ENCODE measurements at regions not wholly inside any gene's neighbourhood (a gene's known extent, or its start where the extent isn't known, plus 50 kb on each side); places are given as distances from the start of the nearest gene placed in this dataset.

GRCh38 chr22:49413551-49413950, 414.1 kb downstream of the BRD1 start:
- TF ChIP-seq EZH2 (IDR thresholded peaks at IDR 0.05; ENCODE audit: borderline replicate concordance, insufficient read depth, low read depth, low read length, poor library complexity, severe bottlenecking) (no peak), CTCF (IDR thresholded peaks at IDR 0.05) (no peak)
- Mint-ChIP-seq H3K9me3 (ENCODE audit: insufficient read depth) (peaks cover 3% of the 10 kb centered on the region), H3K4me1 (no peaks in the 10 kb centered on the region), H3K27ac (no peak overlapping the region), H3K4me3 (no peak overlapping the region), H3K27me3 (peaks cover 15% of the 10 kb centered on the region)
- ChIA-PET POLR2A (no interaction called here), CTCF (no interaction called here)
- ATAC-seq (ENCODE audit: low read depth) (no peak), DNase-seq (no peak)
- Histone ChIP-seq H3K27ac (ENCODE audit: low read length in 2 of 2) (no peak overlapping the region), H3K27me3 (replicated peaks in 1 of 4; ENCODE audit: control extremely low read depth in 1 of 4, control insufficient read depth in 3 of 4, insufficient read depth in 4 of 4, low read length in 3 of 4) (no peaks in the 10 kb centered on the region), H3K9me3 (ENCODE audit: control extremely low read depth in 1 of 3, control insufficient read depth in 2 of 3, insufficient read depth in 1 of 3, low read length in 2 of 3) (peaks cover 1 to 9% (median 3%) of the 10 kb centered on the region in 3 donors), H3K4me3 (ENCODE audit: control extremely low read depth in 1 of 5, extremely low read depth in 1 of 5, insufficient read depth in 1 of 5, low read depth in 2 of 5, low read length in 4 of 5) (no peak overlapping the region), H3K4me2 (replicated peaks; ENCODE audit: low read depth, low read length, poor library complexity, severe bottlenecking) (no peak overlapping the region), H3K79me2 (ENCODE audit: control insufficient read depth, insufficient read depth, low read length) (no peaks in the 10 kb centered on the region), H3K9ac (ENCODE audit: low read length) (no peak overlapping the region), H4K20me1 (ENCODE audit: control insufficient read depth, insufficient read depth, low read length, poor library complexity, severe bottlenecking) (no peaks in the 10 kb centered on the region), H3K4me1 (ENCODE audit: control insufficient read depth in 2 of 2, insufficient read depth in 2 of 2, low read length in 2 of 2) (no peaks in the 10 kb centered on the region), H2AFZ (ENCODE audit: insufficient read depth, low read depth, low read length, poor library complexity, severe bottlenecking) (no peak overlapping the region), H3K36me3 (replicated peaks in 1 of 2; ENCODE audit: control extremely low read depth in 1 of 2, control insufficient read depth in 1 of 2, extremely low read depth in 1 of 2, insufficient read depth in 2 of 2, low read length in 1 of 2) (no peaks in the 10 kb centered on the region)
- WGBS (ENCODE audit: insufficient coverage), result 88% methylated on average over 9 of the region's 9 CpGs
- intact Hi-C loops (cut with micrococcal nuclease), result no loop called here

- no peak overlapping the region for H3K4me2 ChIP-seq (replicated peaks; ENCODE audit: low read depth, low read length, poor library complexity, severe bottlenecking)
- H3K27me3 Mint-ChIP-seq, result peaks cover 15% of the 10 kb centered on the region
- H3K9ac ChIP-seq (ENCODE audit: low read length), result no peak overlapping the region
- peaks cover 1 to 5% (median 3%) of the 10 kb centered on the region in 3 donors for H3K9me3 ChIP-seq (ENCODE audit: control extremely low read depth in 1 of 3, control insufficient read depth in 2 of 3, insufficient read depth in 1 of 3, low read length in 2 of 3)
- POLR2A ChIA-PET, result no interaction called here
- no peak for TF ChIP-seq EZH2 (IDR thresholded peaks at IDR 0.05; ENCODE audit: borderline replicate concordance, insufficient read depth, low read depth, low read length, poor library complexity, severe bottlenecking)
- TF ChIP-seq CTCF (IDR thresholded peaks at IDR 0.05), result no peak
- no peak overlapping the region for H3K27ac Mint-ChIP-seq
- H3K4me1 ChIP-seq (ENCODE audit: control insufficient read depth in 2 of 2, insufficient read depth in 2 of 2, low read length in 2 of 2), result no peaks in the 10 kb centered on the region
- no peaks in the 10 kb centered on the region for H3K36me3 ChIP-seq (replicated peaks in 1 of 2; ENCODE audit: control extremely low read depth in 1 of 2, control insufficient read depth in 1 of 2, extremely low read depth in 1 of 2, insufficient read depth in 2 of 2, low read length in 1 of 2)
- H3K4me3 Mint-ChIP-seq, result no peak overlapping the region
- no peaks in the 10 kb centered on the region for H3K4me1 Mint-ChIP-seq
- ATAC-seq (ENCODE audit: low read depth) (no peak), DNase-seq (no peak)
- no peaks in the 10 kb centered on the region for H3K79me2 ChIP-seq (ENCODE audit: control insufficient read depth, insufficient read depth, low read length)
- no peak overlapping the region for H3K27ac ChIP-seq (ENCODE audit: low read length in 2 of 2)
- intact Hi-C loops (cut with micrococcal nuclease), result no loop called here
- H2AFZ ChIP-seq (ENCODE audit: insufficient read depth, low read depth, low read length, poor library complexity, severe bottlenecking), result no peak overlapping the region
- peaks cover 3% of the 10 kb centered on the region for H3K9me3 Mint-ChIP-seq (ENCODE audit: insufficient read depth)
- no peaks in the 10 kb centered on the region for H4K20me1 ChIP-seq (ENCODE audit: control insufficient read depth, insufficient read depth, low read length, poor library complexity, severe bottlenecking)
- H3K27me3 ChIP-seq (replicated peaks in 1 of 4; ENCODE audit: control extremely low read depth in 1 of 4, control insufficient read depth in 3 of 4, insufficient read depth in 4 of 4, low read length in 3 of 4), result no peaks in the 10 kb centered on the region
- CTCF ChIA-PET, result no interaction called here
- H3K4me3 ChIP-seq (ENCODE audit: control extremely low read depth in 1 of 5, extremely low read depth in 1 of 5, insufficient read depth in 1 of 5, low read depth in 2 of 5, low read length in 4 of 5), result no peak overlapping the region
- WGBS (ENCODE audit: insufficient coverage), result no CpG with 5 or more reads among the region's 8 CpGs
Measured at GRCh38 chr22:49413146-49413545, 414.5 kb downstream of the BRD1 start.
